Activated CD4-positive, alpha-beta T cell treated with anti-CD3 and anti-CD28 coated beads for 24 hours (primary cell): ENCODE measurements at regions not wholly inside any gene's neighbourhood (a gene's known extent, or its start where the extent isn't known, plus 50 kb on each side); places are given as distances from the start of the nearest gene placed in this dataset.
A peak's percentile ranks its signal among the peaks of the same experiment; 100 is the strongest.

Experiments used
- DNase-seq, 2 donors: peaks; one replicate each; pipeline ENCODE4 v3.0.0-alpha.2; 2020; ENCODE audit warnings: low read depth in 2 of 2

DNA sequence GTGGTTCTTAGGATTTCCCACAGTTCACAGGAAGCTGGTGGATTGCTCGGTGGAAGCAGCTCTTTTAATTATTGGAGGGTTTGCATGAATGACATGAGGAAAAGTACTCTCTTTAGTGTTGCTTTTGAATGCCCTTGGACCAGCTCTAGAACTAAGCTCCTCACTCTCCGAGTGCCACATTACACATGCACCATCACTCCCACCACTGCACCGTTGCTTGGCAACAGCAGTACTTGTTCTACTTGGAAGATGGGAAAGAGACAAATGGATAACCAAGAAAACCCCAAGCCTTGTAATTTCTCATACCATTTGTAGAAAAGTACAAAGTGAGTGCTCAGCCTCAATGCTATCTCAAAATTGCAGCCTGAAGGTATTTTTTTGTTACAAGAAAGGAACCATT lies 620.2 kb upstream of the BOD1L1 start:
- DNase-seq: no peak

DNA sequence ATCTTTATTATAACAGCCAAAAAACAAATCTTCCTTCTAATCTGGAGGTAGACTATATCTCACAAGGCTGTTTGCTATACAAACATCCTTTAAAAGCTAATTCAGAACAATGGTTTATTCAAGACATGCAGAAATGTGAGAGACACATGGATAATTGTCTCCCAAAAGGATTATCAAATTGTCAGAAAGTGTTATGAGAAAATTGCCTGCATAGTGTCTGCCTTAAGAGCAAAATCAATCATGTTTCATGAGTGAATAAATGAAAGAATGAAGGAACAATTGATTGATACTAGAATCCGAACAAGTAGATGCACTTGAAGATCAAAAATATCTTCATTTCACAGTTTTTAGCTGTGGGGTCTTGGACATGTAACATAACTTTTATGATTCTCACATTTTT lies 621.7 kb upstream of the BOD1L1 start:
- DNase-seq: no peak

DNA sequence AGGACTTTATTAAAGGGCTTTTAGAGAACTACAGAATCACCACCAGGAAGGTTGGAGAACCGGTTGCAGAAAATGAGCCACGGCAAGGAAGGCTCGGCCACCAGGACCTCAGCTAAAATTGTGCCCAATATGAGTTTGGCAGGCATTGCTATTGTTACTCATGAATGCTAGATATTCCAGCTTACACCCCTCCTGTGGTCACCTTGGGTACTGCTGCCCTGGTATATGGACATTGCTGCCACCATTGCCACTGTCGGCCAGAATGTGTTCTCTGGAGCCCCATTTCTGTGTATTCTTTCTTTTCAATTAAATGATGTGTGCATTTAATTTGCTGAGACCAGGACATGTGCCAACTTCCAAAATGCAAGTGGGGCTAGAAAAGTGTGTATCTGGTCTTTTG lies 626.7 kb upstream of the BOD1L1 start:
- peak in 1 of 2 donors; percentile 1 for DNase-seq

DNA sequence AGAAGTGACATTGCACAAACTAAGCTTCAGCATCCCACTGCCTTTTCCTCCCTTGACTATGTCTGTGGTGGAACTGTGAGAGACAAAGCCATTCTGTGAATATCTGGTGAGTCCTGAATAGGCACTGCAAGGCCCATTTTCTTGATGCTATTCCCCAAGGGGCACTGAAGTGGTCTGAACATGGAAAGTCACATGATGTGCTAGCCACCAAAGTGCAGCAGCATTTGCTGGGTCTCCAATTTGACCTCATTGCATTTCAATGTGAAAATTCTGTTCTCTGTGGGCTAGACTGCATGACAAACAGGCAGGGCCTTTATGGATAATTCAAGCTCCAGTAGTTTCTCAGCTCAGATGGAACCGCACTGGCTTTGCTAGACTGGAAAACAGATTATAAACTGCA lies 627.4 kb upstream of the BOD1L1 start:
- no peak for DNase-seq

DNA sequence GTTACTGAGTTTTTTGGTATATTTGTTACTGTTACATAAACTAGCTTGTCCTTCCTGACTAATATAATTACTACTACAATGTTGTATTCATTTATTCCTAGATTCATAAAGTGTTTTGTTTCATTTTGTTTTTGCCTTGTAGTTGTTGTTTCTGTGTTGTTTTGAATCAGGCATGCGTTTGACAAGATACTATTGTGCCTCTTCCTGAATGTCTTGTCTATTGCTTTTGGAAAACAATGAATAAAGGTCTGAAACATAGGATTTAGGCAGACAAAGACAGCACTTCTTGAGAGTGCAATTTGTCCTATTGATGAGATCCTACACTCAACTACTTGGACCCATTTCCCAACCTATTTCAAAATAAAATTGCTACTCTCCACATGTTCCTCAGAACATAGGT lies 630.4 kb upstream of the BOD1L1 start:
- DNase-seq: no peak

DNA sequence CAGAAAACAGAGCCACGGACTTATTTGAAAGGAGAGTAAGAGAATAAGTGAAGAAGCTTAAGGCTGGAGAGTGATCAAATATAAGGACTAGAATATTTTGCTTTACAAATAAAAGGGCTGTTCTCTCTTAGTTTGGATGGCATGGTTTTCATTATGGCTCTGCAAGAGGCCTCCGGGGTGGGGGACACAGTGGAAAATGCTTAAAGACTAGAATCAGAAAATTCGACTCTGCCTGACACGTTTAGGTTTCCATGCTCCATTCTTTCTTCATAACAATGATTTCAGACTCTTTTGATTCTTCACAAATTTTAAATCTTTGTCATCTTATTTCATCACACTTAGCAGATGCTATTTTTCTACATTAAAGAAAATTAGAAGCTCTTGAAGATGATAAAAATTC lies 632.4 kb upstream of the BOD1L1 start:
- DNase-seq: no peak

DNA sequence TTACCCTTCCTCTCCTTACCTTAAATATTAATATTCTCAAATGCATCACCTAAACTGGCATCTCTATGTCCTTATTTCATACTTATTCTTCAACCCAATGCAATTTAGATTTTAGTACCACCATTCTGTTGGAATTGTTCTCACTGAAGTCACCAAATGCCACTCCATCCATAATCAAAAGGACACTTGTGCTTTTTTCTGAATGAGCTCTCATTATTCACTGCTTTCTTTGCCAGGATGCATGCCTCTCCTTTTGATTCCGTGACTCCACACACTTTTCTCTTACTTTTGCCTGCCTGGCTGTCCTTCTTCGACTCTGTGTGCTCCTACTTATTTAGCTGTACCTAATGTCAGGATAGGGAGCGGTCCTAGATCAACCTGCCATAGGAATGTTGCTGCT lies 633.1 kb upstream of the BOD1L1 start:
- no peak for DNase-seq

DNA sequence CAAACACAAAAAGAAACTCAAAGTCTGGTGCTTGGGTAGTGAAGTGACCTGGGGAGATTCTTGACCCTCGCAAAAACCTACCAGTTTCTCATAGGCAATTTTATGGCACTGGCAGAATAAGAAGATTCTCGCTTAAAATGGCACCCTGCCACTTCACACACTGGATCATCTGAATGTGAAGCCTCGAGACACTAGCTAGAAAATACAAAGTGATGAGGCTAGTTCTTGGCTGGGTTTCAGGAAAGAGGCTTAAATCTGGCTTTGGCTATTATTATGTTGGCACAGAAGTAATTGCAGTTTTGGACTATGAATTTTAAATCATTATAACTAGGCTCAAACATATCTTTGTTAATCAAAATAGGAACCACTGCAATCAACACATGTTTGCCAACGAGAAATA lies 634.7 kb upstream of the BOD1L1 start:
- DNase-seq: no peak

DNA sequence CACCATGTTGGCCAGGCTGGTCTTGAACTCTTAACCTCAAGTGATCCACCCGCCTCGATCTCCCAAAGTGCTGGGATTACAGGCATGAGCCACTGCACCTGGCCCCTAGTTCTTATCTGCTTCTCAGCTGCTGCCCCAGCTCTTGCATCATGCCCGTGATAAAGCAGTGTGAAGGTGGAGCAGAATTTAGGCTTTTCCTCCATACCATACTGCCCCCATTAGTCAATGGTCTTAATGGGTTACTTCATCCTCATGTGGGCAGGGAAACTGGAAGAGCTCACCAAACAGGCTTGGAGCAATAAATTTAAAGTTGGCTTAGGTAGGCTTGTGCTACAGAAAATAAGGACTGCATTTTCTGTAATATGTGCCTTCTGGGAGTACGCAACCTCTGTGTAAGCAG lies 636.9 kb upstream of the BOD1L1 start:
- no peak for DNase-seq

DNA sequence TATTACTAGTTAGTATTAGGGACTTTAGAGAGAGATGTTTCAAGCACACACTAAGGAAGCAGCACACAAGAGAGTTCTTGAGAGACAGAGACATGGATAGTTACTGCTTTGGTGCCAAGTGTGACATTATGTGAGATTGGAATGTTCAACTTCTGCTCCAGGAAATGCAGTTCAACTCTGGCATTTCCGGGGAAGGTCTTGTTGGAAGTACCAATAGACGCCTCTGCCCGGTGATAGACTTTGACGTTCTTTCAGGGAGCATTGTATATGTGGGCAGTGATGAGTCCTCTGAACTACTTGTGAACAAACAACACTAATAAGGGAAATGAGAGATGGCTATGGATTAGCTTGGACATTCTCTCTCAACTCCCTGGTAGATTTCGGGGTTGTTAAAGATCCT lies 638.1 kb upstream of the BOD1L1 start:
- no peak for DNase-seq

DNA sequence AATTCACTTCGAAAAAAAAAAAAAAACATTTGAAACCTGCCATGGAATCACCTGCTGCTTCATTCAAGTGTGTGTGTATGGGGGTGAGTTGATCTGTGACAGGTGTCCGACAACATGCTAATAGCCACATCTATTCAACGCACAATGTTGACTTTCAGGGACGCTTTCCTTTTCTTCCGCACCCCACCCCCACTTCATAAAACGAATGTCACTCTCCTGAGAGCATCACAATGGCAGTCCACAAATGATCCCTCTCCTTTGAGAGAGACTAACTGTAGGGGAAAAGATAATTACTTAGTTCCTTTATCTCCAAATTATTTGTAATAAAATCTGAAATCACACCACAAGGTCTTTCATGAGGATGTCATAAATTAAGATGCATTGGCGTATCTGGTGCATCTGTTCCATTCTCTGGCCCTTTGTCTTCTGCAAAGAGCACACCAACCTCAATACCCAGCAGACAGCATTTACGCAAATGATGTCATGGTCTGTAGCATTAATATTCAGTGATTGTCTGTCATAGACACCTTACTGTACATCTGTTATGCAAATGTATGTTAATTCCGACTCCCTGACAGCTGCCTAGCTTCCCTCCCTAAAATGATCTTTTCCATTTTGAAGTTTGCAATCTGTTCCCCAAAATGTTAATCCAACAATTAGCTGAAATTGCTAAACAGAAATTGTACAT lies 640.0 kb upstream of the BOD1L1 start:
- no peak for DNase-seq

DNA sequence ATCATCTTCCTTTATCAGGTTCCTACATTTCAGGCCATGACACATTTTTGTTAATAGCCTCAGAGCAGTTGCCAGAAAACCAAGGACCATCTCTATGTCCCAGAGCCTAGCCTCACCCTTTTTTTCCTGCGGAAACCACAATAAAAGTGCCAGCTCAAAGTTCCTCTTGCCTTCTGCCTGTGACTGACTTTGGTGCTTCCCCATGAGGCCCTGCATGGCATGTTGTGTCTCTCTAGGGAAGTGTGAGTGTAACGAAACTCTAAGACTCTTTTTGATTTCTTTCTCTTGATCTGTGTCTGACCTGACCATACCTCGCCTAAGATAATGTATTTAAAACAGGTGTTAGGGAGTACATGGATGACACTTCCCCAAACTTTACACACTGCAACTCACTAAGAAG lies 642.3 kb upstream of the BOD1L1 start:
- no peak for DNase-seq

DNA sequence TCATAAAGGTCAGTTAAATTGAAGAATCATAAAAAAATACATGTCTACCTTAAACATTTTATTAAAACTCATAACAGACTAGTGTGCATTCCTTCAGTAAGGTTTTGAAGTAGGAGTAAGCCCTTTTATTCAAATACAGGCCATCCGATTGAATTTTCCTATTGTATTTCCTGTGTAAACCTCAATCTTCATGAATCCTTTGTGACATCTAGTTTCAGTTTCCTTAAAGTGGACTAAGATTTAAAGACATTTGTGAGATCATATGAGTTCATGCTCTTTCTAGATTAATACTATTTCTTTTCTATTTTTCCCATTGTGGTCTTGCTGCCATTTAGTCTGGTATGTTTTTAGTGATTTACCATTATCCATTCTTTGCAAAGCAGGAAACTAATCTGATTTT lies 644.7 kb upstream of the BOD1L1 start:
- no peak for DNase-seq

DNA sequence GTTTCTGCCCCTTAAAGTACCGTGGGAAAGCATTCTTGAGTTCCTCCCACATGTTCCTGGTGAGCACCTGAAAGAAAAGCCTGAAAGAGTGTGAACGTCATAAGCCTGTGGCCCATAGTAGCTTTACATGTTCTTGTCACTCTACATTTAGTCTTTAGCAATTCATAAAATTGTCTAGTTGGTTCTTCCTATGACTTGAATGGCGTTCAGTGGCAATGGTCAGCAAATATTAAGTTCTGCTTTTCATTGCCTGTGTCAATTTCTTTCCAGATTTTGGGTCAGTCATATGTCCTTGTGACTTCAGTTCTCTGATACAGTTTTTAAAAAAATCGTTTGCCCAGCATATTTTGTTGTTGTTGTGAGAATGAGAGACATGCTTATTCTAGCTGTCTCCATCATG lies 650.0 kb upstream of the BOD1L1 start:
- DNase-seq: no peak

DNA sequence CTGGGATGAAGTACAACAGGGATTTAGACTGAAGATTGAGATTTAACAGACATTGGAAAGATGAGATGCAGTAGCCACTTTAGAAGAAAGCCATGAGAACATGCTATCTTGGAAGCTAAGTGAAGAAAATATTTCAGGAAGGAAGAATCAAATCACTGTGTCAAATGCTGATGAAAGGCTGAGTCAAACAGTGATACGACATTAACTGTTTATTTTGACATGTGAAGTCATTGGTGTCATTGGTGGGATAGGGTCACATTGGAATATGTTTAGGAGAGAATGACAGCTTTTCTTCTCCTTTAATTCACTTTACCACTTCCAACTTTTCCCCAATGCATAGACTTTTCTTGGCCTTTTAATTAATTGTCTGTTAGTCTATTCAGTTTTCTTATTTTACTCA lies 653.0 kb upstream of the BOD1L1 start:
- no peak for DNase-seq

DNA sequence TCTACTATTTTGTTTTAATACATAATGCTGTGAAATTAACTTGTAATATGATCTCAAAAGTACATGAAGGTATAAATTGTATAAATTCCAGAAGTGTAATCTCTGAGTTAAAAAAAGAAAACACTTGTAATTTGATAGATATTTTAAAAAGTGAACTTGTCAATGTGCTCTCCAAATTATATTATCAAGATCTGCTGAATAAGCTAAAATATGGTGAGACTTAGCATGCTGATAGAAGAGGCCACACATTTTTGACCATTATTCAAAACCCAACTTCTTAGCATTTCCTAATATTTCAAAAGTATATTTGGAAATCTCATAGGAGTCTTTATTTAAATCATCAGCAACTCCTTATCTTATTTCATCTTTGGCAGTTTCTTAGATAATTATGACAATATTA lies 657.1 kb upstream of the BOD1L1 start:
- DNase-seq: no peak

DNA sequence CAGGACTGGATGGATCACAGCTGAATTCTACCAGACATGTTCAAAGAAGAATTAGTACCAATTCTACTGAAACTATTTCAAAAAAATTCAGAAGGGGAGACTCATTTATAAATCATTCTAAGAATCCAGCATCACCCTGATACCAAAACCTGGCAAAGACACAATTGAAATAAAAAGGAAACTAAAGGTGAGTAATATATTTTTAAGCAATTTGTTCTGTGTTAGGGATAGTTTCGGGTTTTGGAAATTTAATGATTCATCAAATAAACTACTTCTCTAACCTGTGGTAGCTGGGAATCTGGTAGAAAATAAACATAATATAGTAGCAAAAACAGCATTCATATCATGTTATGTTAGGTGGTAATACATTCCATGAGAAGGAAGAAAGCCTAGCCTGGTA lies 662.2 kb upstream of the BOD1L1 start:
- DNase-seq: no peak

DNA sequence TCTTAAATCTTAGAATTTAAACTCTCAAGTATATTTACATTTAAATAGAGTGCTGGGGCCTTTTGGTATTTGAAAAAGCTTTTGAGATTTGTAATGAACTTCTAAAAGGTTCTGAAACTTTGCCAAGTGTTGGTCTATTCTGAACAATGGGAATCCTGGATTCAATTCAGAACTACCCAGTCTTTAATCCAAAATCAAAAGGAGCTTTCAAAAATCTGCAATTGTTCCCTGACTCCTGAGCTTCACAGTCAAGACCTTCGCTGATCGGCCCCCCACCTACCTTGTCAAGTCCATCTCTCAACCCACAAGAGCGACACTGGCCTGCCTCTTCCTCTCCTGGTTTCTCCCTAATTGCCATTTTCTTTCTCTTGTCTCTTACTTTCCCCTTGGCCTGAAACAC lies 666.1 kb upstream of the BOD1L1 start:
- no peak for DNase-seq

DNA sequence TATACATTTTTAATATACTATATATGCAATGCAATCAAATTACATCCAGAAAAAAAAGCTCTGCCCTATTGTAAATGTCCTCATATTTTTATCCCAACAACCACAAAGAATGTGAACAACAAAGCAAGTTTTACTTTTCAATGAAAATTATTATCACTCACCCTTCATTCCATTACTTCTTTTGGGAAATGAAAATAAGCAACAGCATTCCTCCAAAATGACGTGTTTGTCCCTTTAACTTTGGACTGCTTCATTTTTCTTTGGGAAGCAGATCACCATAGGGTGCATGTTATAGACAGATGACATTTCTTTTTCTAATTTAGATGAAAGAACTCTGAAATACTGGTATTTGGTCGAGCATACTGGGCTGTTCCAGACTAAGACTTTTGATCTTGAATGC lies 667.1 kb upstream of the BOD1L1 start:
- no peak for DNase-seq

DNA sequence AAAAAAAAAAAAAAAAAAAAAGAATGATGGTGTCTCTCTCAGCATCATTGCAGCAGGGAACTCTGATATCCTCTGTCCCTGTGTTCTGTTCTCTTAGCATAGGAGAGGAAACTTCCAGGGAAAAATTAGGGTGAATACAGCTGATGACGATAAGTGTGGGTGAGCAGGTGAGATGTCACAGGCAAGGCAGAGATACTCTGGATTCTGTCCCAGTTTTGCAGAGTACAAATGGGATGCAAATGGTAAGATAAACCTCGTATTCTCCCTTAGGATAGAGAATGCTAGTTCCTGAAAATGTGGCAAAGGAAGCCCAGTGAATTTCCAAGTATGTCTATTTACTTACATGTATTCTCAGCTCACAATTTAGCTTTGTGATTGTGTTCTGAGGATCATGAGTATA lies 671.6 kb upstream of the BOD1L1 start:
- no peak for DNase-seq

DNA sequence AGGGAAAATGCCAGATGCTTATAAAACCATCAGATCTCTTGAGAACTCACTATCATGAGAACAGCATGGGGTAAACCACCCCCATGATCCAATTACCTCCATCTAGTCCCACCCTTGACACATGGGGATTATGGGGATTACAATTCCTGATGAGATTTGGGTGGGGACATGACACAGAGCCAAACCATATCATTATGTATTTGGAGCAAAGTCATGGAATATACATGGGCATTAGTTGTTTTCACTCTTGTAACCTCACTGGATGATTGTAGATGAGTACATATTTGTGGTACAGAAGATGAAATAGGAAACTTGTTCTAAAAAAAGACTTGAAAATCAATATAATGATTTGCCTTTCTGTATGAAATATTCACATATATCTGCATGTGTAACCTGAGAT lies 674.5 kb upstream of the BOD1L1 start:
- no peak for DNase-seq

DNA sequence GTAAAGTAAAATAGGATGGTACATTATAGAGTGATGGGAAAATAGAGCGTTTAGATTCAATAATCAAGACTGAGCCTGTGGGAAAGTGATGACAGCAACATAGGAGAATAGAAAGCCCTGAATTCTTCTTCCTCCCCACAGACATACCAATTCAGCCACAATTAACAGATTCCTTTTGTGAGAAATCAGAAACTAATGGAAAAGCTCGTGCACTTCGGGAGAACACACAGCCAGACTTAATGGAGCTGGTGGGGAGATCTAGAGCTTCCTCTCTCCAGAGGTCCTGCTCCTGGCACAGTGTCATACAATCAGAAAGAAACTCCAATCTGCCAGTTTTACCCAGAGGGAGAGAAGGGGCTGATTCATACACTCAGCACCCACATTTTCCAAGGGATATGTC lies 676.3 kb upstream of the BOD1L1 start:
- DNase-seq: no peak

DNA sequence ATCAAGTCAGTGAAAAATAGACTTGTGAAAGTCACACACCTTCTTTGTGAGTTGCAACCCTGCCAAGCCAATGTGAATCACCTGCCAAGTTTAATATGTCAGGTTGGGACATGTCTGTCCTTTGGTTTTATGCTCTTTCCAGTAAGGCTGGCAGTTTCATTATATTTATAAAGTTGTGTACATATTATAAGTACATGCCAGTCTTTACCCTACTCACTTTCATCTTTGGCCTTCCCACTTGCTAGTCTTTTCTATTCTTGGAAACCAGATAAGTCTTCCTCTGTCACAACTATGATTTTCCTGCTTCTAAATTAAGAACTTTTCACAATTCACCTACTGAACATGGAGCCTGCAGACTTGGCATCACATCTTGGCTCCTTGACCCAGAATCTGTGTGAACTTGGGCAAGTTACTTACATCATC lies 680.7 kb upstream of the BOD1L1 start:
- no peak for DNase-seq

DNA sequence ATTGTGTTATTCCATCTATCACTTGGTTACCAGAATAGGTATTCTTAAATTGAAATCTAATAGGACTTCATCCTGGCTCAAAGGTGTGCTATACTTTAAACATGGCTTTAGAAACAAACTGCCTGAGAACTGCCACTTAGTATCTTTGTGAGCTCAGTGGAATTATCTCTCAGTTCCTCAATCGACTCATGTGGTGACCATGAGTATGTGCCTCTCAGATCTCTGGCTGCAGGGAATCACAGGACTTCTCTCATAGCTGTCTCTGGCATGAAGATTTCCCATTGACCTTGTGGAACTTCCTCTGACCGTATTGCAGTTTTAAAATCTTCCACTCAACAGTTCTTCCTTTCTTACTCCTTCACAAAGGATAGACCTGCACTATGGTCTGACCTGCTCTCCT lies 681.9 kb upstream of the BOD1L1 start:
- DNase-seq: no peak

DNA sequence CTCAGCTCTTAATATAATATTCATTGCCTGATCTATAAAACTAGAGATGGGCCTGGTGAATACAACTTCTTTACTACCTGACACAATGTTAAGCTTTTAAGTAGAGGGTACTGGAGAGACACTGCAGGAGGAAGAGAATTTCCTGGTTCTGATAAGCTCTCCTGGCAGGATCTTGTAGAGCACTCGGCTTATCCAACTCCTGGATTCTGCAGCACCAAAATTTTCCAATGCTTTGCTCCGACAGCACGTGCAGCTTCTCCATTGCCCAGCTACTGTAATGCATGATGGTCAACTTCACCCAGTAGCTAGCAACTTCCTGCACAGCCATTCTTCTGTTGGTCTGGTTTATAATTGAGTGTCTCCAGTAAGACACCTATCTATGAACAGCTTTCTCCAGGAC lies 686.2 kb upstream of the BOD1L1 start:
- no peak for DNase-seq
